ENCODE measurements at regions not wholly inside any gene's neighbourhood (a gene's known extent, or its start where the extent isn't known, plus 50 kb on each side); places are given as distances from the start of the nearest gene placed in this dataset.

DNA sequence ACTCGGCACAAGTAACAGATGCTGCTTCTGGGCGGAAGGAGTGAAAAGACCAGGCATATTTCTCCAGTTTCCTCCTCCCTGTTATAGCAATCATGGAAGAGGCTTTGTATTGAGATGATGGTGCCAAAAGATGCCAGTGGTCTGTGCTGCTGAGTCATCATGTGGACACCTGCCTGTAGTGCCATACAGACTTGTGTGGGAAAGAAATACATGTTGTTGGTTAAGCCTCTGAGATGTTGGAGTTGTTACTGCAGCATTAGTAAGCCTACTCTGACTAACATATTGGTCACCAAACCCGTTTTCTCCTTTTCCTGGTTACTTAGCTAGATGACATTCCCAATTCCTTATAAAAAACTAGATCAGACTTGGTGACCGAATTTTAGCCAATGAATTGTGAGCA, 356.9 kb downstream of the ZNF521 start:
- TF ChIP-seq, protein P1, sequence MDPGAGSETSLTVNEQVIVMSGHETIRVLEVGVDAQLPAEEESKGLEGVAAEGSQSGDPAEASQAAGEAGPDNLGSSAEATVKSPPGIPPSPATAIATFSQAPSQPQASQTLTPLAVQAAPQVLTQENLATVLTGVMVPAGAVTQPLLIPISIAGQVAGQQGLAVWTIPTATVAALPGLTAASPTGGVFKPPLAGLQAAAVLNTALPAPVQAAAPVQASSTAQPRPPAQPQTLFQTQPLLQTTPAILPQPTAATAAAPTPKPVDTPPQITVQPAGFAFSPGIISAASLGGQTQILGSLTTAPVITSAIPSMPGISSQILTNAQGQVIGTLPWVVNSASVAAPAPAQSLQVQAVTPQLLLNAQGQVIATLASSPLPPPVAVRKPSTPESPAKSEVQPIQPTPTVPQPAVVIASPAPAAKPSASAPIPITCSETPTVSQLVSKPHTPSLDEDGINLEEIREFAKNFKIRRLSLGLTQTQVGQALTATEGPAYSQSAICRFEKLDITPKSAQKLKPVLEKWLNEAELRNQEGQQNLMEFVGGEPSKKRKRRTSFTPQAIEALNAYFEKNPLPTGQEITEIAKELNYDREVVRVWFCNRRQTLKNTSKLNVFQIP (CRISPR knock-in tag; IDR thresholded peaks at IDR 0.05; ENCODE audit: borderline replicate concordance, low read depth), result no peak
- TF ChIP-seq CSDC2 (CRISPR knock-in tag; IDR thresholded peaks at IDR 0.05) (no peak), RARB (CRISPR knock-in tag; IDR thresholded peaks at IDR 0.05) (no peak), ZNF565 (CRISPR knock-in tag; conservative IDR thresholded peaks at IDR 0.05; ENCODE audit: low read depth) (no peak), OSR1 (CRISPR knock-in tag; IDR thresholded peaks at IDR 0.05) (no peak), TOX (CRISPR knock-in tag; IDR thresholded peaks at IDR 0.05; ENCODE audit: borderline replicate concordance) (no peak), ISL1 (CRISPR knock-in tag; IDR thresholded peaks at IDR 0.05) (no peak), SNAI2 (CRISPR knock-in tag; IDR thresholded peaks at IDR 0.05) (no peak), GLIS3 (CRISPR knock-in tag; IDR thresholded peaks at IDR 0.05) (no peak), TCF4 (CRISPR knock-in tag; IDR thresholded peaks at IDR 0.05; ENCODE audit: borderline replicate concordance) (no peak), ZFP3 (CRISPR knock-in tag; IDR thresholded peaks at IDR 0.05) (no peak)
- TF ChIP-seq, protein P2, sequence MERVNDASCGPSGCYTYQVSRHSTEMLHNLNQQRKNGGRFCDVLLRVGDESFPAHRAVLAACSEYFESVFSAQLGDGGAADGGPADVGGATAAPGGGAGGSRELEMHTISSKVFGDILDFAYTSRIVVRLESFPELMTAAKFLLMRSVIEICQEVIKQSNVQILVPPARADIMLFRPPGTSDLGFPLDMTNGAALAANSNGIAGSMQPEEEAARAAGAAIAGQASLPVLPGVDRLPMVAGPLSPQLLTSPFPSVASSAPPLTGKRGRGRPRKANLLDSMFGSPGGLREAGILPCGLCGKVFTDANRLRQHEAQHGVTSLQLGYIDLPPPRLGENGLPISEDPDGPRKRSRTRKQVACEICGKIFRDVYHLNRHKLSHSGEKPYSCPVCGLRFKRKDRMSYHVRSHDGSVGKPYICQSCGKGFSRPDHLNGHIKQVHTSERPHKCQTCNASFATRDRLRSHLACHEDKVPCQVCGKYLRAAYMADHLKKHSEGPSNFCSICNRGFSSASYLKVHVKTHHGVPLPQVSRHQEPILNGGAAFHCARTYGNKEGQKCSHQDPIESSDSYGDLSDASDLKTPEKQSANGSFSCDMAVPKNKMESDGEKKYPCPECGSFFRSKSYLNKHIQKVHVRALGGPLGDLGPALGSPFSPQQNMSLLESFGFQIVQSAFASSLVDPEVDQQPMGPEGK (CRISPR knock-in tag; IDR thresholded peaks at IDR 0.05; ENCODE audit: borderline replicate concordance), result no peak
- TF ChIP-seq, protein P3, sequence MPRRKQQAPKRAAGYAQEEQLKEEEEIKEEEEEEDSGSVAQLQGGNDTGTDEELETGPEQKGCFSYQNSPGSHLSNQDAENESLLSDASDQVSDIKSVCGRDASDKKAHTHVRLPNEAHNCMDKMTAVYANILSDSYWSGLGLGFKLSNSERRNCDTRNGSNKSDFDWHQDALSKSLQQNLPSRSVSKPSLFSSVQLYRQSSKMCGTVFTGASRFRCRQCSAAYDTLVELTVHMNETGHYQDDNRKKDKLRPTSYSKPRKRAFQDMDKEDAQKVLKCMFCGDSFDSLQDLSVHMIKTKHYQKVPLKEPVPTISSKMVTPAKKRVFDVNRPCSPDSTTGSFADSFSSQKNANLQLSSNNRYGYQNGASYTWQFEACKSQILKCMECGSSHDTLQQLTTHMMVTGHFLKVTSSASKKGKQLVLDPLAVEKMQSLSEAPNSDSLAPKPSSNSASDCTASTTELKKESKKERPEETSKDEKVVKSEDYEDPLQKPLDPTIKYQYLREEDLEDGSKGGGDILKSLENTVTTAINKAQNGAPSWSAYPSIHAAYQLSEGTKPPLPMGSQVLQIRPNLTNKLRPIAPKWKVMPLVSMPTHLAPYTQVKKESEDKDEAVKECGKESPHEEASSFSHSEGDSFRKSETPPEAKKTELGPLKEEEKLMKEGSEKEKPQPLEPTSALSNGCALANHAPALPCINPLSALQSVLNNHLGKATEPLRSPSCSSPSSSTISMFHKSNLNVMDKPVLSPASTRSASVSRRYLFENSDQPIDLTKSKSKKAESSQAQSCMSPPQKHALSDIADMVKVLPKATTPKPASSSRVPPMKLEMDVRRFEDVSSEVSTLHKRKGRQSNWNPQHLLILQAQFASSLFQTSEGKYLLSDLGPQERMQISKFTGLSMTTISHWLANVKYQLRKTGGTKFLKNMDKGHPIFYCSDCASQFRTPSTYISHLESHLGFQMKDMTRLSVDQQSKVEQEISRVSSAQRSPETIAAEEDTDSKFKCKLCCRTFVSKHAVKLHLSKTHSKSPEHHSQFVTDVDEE (CRISPR knock-in tag; IDR thresholded peaks at IDR 0.05), result no peak

Data from SK-N-SH treated with all-trans-retinoic acid at 6 μM for 48 hours (cell line).